DMS53 treated with DMSO at 0.1 percent for 48 hours (cell line): ENCODE measurements at regions not wholly inside any gene's neighbourhood (a gene's known extent, or its start where the extent isn't known, plus 50 kb on each side); places are given as distances from the start of the nearest gene placed in this dataset.
"Not testable (repeated sequence)": the region's sequence is repeated elsewhere in the genome, so short reads cannot be mapped to it uniquely, and the experiment has no call there.

Experiments used
- DNase-seq: peaks from one replicate; lab custom pipeline; 2025; ENCODE audit not compliant: unreplicated experiment; lab: John Stamatoyannopoulos, UW

DNA sequence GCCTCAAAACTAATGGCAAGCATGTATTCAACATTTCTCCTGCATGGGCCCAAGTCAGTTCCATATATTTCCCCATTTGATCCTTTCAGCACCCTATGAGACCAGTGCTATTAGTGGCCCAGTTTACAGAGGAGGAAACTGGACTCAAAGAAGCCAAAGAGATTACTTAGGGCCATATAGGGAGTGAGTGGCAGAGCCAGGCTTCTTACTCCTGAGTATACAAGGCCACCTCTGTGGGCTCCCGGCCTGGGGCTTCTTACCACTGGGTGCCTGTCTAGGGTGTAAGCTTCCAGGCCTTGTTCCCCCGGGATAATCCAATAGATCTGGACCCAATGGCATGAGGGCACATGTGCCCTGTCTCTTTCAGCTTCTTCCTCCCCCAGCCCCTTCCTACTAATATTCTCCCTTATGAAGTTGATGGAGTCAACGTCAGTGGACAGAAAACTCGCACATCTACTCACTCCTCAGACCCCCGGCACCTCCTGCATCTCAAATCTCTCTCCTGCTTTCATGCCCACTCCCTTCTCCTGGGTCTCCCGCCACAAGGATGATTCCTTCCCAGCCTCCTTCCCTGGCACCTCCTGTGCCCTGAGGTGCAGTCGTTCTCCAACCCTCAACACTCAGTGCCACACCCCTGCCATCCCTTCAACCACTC is 222.6 kb downstream of the ANAPC1 start:
- DNase-seq: no peak

DNA sequence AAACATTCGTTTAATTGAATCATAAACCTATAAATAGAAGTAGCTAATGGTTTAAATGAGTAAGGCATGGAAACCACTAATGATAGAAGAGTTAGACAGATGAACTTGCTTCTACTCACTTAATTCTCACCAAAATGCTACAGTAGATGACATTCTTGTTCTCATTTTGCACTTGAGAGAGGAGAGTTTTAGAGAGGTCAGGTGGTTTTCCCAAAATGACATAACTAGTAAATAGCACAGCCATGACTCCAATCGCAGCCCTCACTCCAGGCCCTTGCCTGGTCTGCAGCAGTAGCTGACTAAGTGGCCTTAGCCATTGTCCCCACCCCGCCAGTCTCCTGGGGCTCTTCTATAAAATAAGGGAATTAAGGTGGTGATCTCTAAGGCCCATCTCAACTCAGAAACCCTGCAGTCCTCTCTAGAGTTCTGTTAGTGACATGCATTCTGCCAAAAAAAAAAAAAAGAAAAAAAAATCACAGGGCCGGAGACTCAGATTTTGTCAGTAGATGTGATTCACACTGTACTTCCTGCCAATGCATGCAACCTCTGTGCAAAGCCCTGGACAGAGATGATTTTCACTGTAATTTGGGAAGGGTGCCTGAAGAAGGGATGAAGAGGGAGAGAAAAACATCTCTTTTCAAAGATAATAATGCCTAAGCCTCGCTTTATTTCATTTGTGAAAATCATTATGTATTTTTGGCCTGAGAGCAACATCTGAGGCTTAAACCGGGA is 221.8 kb downstream of the ANAPC1 start:
- no peak for DNase-seq

DNA sequence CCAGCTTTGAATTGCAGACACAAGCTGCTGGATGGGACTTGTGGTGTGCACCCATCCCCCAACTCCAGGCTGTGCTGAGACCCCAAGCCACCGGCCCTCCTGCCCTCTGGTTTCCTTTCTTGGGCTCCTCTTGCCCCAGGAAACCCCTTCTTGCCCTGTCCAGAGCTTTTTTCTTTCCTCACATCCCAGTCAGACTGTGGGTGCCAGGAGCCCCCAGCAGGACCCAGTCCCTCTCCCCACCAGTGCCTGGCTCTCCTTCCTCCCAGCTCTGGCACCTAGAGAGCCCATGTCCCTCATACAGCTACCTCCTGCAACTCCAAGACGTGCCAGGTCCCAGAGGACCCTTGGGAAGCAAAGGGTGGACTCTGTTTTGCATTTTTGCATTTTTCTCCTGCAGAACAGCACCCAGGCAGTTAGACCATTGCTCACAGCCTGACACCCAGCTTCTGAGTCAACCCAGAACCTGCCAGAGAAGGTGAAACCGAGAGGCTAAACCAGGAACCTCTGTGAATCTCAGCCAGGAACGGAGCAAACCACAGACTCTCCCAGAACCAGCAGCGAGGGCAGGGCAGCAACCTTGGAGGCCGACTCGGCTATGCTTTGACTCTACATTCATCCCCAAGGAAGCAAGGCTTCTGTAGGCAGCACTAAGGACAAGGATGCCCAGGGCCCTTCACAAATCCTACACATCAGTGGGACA is 221.1 kb downstream of the ANAPC1 start:
- no peak for DNase-seq

GRCh38 chr2:111663471-111664274 is 220.3 kb downstream of the ANAPC1 start:
- no peak for DNase-seq

DNA sequence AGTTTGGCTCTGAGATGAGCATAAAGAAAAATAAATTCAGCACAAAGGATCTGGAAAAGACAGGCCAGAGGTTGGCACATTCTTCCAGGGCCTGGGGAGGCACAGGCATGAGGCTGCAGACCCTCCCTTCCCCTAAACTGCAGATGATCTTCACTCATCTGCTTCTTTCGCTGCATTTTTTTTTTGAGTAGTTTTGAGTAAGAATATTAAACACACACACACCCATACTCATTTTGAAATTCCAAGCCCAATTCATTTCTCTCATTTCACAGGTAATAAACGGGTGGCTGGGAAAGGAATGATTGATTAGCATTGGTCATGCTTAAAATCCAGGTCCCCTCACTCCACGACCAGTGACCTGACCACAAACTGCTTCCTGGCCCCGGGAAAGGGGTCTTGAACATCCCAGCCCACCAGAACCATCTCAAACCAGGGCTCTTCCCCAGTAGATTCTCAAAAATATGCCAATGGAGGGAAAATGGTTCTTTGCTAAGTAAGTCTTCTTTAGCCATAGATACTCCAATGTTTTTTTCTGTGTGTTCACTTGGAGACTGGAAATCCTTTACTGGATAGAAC is 219.6 kb downstream of the ANAPC1 start:
- no peak for DNase-seq

GRCh38 chr2:111665011-111665410 is 219.0 kb downstream of the ANAPC1 start:
- no peak for DNase-seq

GRCh38 chr2:111665551-111666116 is 218.4 kb downstream of the ANAPC1 start:
- no peak for DNase-seq

- DNase-seq: no peak
Measured at GRCh38 chr2:111666160-111666559, 217.8 kb downstream of the ANAPC1 start.

DNA sequence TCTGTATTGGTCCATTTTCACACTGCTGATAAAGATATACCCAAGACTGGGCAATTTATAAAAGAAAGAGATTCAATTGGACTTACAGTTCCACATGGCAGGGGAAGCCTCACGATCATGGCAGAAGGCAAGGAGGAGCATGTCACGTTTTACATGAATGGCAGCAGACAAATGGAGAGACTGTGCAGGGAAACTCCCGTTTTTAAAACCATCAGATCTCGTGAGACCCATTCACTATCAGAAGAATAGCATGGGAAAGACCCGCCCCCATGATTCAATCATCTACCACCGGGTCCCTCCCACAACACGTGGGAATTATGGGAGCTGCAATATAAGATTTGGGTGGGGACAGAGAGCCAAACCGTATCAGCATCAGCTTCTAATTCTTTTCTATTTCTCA is 217.0 kb downstream of the ANAPC1 start:
- DNase-seq: no peak

DNA sequence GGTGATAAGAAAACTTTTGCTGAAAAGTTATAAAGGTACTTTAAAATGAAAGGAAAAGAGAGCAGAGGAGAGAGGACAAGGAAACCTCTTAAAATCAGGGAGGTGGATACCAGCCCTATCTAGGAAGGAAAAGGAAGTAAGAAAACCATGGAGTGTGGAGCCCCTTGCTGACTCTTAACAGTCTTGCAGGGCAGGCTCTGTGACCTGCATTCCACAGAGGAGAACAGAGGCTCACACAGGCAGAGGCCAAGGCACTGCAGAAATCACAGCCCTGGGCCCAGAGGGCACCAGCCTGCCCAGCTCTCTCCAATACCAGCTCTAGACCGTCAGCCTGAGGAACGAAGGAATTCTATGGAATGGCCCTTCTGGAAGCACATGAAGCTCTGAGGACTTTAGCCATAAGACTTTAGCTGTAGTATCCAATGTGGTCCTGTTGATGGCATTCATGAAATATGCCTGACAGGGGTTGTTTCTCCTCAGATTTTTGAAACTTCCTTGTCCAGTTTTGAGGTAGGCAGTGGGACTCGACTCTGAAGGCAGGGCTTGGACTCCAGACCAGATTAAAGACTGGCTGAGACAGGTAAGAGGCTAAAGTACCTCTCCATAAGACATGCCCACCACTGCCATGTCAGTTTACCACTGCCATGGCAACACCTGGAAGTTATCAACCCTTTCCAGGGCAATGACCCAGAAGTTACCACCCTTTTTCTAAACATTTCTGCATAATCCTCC is 216.3 kb downstream of the ANAPC1 start:
- peak; percentile 44 for DNase-seq

GRCh38 chr2:111668274-111668616 is 215.7 kb downstream of the ANAPC1 start:
- DNase-seq: no peak

DNA sequence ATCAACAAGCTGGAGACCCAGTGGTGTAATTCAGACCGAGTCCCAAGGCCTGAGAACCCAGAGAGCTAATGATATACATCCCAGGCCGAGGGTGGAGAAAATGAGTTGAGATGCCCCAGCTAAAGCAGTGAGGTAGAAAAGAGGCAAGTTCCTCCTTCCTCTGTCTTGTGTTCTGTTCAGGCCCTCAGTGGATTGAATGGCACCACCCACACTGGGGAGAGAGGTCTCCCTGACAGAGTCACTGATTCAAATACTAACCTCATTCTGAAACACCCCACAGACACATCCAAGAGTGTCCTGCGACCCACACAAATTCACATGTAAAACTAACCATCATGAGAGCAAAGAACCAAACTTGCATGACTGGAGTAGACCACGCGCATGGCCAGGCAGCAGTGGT is 215.3 kb downstream of the ANAPC1 start:
- no peak for DNase-seq

DNA sequence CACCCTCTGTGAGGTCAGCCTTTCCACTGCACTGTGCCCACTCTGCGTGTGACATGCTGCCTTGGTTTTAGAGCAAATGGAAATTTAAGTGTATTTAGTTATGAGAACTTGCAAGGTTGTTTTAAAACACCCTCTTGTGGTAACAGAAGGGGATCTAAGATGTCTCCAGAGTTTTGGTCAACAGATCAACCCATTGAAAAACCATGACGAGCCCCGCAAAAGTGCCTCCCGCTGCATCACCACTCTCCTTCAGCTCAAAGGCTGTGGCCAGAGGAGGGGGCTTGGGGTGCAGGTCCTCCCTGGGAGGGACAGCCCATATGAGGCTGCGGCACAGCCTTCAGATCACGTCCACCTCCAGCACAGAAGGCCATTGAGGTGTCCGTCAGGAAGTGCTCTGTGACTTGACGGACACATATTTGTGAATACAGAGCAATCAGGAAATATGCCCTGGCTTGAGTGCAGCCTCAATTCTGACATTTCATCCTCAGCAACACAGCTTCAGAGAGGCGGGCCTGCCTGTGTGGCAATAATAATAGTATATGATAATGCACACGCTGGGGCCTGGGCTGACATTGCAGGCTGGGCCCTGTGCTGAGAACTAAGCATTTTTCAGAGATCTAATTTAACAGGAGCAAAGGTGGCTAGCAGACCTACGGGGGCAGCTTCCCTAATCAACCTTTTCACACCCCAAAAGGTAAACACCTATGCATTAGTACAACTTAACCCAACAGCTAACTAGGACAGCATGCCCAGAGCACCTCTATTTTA is 213.9 kb downstream of the ANAPC1 start:
- no peak for DNase-seq

- DNase-seq: no peak
Measured at GRCh38 chr2:111670776-111671175, 213.2 kb downstream of the ANAPC1 start.

DNA sequence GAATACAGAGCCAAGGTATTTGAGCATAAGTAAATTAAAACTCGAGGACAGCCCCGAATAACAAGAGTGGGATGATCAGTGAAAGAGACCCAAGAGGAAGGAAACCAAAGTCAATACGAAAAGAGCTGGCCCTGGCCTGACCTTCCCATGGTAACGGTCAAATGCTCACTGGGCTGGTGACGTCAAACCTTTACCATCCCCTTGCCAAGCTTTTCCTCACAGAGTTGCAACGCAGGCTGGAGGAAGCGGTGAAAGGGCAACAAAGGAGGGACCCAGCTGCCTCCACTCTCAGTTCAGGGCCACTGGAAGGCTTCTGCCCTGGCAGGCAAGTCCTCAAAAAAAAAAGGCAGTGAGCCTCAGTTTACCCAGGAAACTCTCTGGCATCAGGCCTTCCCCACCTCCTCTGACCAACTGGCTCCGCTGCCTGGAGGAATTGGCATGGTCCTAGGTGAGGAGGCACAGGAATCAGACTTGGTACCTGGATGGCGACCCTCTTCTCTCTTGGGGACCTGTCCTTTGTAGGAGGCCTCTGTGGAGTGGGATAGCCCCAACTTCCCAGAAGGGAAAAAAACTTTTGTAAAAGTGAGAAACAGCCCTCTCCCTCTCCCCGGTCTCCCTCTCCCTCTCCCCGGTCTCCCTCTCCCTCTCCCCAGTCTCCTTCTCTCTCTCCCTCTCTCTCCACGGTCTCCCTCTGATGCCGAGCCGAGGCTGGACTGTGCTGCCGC is 212.4 kb downstream of the ANAPC1 start:
- DNase-seq: no peak

- DNase-seq: not testable (repeated sequence)
Measured at GRCh38 chr2:111672641-111673040, 211.4 kb downstream of the ANAPC1 start.

DNA sequence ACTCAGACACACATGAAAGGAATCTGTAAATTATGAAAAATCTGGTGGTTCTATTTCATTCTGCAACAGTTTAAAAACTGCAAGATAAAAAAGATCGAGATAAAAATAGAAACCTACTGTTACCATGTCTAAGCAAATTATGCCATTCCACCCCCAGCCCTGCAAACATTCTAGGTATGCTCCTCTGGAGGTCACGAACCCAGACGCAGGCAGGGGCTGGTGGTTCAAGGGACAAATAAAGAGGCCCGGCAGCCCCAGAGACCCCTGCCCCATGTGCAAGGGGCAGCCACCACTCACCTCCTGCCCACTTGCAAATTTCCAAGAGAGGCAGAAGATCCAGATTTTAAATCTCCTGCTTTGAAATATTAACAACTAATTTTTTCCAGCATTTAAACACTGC is 210.5 kb downstream of the ANAPC1 start:
- no peak for DNase-seq

- no peak for DNase-seq
Measured at GRCh38 chr2:111675419-111676194, 208.4 kb downstream of the ANAPC1 start.
